Activated CD8-positive, alpha-beta memory T cell treated with anti-CD3 and anti-CD28 coated beads, Interleukin-2, amount 50 U/mL, for 1 hour (primary cell): ENCODE measurements at regions not wholly inside any gene's neighbourhood (a gene's known extent, or its start where the extent isn't known, plus 50 kb on each side); places are given as distances from the start of the nearest gene placed in this dataset.
"Not testable (repeated sequence)": the region's sequence is repeated elsewhere in the genome, so short reads cannot be mapped to it uniquely, and the experiment has no call there.

Experiments used
- DNase-seq: peaks from one replicate; pipeline ENCODE4 v3.0.0-alpha.2; 2020; ENCODE audit errors: extremely low read depth

DNA sequence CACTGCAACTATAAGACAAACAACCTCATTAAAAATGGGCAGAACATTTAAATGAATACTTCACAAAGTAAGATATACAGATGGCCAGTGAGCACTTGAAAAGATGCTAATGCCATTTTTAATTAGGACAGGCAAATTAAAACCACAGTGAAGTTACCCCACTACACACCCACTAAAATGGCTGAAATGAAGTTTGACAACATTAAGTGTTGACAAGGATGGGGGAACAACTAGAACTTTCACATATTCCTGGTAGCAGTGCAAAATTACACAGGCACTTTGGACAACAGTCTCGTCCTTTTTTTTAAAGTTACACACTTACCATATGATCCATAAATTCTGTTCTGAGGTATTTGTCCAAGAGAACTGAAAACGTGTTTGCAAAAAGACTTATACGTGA, 278.9 kb upstream of the DIO3 start:
- no peak for DNase-seq

DNA sequence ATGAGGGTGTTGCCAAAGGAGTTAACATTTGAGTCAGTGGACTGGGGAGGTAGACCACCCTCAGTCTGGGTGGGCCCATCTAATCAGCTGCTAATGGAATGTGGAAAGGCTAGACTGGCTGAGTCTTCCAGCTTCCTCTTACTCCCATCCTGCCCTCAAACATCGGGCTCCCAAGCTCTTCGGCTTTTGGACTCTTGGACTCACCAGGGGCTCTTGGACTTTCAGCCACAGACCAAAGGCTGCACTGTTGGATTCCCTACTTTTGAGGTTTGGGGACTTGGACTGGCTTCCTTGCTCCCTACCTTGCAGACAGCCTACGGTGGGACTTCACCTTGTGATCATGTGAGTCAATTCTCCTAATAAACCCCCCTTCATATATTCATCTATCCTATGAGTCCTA, 276.6 kb upstream of the DIO3 start:
- DNase-seq, result no peak

DNA sequence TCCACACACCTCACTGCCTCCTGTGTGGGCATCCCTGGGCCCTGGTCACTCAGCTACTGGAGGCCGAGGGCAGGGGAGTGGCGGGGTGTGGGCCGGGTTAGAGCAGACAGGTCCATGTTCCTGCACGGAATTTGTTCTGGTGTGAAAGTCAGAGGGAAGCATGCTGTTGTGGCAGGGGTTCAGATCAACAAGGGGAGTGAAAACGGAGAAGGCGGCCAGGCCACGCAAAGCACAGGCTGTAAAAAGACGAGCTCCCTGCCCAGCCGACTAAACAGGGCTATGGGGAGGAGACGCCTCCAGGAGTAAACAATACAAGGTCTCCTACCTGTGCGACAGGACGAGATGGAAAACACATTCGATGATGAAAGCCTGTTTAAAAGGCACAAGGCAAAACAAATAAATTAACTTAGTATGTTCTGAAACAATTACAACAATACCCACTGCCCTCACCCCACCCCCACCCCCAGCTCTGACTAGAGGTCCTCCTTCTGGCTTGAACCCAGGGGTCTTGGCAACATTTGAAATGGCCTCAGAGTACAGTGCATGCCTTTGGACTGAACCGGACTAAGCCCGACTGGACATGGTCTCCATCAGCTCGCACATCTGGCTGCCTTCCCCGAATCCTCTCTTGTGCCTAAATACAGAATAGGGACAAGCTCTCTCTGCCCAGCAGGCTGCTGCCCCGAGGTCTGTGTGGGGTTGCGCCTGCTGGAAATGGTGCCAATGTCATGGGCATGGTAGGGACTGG, 274.9 kb upstream of the DIO3 start:
- DNase-seq, result no peak

DNA sequence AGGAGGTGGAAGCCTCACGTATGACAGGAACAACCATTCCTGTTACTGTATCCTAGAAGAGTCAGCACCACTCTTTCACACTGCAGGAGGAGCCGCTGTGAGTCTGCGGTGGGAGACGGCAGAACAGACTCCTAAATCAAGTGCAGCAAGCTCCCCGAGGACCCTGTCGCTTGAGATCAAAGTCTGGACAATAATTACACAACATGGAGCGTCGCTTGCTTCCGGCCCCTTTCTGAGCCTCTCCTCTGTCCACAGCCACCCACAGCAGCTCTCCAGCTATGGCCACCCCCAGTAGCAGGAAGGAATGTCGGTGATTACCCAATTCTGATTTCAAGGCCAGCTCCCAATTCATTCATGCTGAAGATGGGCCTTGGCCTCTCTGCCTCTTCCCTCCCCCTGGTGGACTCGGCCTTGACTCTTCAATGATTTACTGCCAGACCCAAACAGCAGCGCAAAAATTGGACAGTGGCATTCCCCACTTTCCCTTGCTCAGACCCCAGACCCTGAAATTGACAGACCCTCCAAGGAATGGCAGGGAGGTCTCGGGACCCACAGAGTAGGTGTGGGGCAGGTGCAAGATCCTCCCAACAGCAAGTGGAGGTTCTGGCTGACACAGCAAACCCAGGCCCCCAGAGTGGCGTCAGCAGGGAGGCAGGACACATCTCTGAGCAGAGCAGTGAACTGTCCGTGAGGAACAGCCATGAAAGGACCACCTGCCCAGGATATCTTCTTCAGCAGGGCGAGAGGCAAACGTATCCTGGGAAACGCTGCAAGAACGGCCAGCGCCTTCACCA, 272.7 kb upstream of the DIO3 start:
- DNase-seq, result no peak

DNA sequence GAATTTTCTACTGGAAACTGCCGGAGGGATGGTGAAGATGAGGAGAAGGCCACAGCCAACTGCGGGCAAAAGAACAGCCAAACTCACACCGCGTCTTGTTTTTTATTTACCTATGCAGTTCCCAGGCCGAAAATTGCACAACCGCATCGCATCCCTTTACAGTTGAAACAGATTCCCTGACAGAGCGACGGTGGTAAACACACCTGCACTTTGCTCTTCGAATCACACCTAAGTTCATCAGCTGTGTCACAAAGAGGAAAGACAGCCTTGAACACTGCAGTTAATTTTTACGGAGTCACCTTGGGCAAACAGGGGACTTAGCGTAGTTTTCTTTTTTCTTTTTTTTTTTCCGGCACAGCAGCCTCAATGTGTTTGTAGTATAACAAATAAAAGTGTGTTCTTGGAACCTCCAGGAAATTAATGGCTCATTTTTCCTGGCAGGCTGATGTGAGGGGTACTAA, 272.0 kb upstream of the DIO3 start:
- no peak for DNase-seq

DNA sequence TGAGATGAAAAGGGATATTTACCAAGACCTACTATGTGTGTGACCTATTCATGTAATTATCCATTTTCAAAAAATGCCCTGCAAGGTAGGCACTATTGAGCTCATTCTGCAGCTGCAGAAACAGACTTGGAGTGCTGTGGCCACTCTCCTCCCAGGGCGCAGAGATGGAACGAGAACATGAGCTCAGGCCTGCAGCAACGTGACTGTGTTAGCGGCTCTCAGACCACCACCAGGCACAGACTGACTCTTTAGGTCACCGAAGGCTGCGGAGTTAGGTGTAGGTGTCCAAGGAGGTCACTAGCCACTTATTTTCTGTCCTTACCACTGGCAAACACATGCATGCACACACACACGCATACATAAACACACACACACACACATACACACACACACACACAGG, 271.4 kb upstream of the DIO3 start:
- DNase-seq, result no peak

DNA sequence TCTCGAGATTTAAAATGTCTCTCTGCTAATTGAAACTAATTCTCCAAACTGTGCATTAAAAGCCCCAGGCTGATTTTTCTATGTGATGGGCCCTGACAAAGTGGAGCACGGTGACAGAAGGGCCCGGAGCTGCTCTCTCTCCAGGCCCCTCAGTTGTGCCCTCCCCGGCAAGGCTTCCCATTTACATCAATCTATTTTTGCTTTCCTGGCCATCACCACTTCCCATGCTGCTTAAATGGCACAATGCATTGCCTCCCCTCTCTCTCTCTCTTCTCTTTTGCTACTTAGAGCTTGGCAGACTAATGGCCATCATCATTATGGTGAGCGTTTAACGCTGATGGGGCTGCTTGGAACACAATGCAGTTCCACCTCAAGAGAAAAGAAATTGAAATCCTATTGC, 270.7 kb upstream of the DIO3 start:
- DNase-seq, result no peak

DNA sequence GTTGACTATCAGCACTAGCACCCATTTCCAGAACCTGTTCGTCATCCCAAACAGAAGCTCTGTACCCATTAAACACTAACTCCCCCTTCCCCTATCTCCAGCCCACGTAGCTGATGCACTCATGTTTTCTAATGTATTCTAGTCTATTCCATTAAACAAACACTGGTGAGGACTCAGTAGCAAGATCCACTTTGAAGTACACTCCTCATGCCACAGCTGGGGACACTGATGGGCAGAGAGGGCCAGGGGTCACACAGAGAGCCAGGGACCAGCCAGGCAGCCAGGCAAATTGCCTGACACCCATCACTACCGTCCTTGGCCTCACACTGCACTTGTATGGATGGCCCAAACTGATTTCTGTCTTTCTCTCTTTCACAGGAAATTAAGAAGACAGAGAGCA, 269.9 kb upstream of the DIO3 start:
- DNase-seq, result no peak

DNA sequence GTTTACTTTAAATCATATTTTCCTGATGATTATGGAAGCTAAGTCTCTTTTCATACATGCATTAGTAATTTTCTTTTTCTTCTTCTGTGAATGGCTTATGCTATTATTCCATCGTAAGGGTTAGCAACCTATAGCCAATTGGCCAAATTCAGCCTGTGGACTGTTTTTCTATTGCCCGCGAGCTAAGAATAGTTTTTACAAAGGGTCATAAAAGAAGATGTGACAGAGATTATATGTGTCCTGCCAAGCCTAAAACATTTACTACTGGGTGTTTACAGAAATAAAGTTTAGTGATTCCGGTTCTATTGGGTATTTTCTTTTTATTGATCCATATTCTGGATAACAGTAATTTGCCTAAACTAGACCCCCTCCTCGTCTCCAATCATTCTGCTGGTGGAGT, 268.8 kb upstream of the DIO3 start:
- no peak for DNase-seq

DNA sequence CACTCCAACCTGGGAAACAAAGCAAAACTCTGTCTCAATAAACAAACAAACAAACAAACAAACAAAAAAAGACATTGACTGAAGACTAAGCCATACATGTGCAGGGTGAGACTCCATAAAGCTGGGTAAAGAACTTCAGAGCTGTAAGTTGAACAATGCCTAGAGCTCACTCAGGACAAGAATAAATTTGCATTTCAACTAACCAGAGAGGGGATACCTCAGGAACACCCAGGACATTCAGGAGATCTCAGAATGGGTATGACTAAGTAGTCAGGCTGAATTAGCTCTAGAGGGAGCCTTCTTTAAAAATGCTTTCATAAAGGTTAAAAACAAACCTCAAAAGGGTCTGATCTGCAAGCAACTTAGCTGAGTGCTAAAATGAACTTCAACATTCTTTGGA, 267.7 kb upstream of the DIO3 start:
- DNase-seq, result no peak

DNA sequence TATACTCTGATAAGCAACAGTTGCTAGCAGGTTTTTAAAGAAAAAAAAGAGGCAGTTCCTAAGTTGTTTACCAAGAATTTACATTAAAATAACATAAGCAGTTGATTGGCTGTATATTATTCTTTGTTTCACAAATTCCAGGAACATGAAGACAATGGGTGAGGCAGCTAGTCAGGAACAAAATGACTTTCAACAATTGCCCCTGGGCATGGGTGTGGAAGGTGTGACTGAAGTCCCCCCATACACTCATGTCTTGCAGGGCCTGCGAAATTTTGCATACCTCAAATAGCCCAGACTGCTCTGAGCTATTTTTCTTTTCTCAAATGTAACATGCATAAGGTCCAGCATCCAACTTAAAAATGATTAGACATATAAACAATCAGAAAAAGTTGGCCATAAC, 267.2 kb upstream of the DIO3 start:
- DNase-seq, result no peak

DNA sequence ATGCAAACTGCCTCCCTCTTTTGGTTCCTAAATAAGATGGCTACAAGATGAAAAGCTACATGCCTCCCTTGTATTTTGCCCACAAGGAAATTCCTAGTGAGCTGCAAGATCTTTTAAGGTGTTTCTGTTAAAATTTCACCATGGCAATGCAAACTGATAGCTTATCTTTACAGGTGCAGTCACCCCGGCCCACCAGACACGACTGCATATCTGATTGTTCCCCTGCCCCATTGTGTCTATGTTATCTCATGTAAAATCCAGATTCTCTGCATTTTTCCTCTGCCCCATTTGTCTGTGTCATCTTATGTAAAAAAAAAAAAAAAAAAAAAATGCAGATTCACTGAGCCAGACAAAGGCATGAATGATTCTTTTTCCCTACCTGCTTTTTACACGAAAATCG, 261.5 kb upstream of the DIO3 start:
- not testable (repeated sequence) for DNase-seq

DNA sequence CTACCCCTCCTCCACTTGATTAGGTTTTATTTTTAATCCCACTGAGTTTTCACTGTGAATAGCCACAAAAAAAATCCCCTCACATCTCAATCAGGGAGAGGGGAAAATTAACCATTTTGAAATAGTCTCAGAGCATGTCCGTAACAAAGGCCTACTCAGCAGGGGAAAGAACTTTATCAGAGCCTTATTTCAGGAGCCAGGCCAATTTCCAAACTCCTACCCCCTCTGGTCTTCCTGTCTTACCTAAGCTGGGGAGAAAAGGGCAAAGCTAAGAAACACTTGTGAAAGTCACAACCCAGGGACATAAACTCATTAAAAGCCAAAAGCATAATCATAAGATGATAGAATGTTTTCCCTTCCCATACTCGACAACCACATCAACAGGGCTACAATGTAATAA, 260.3 kb upstream of the DIO3 start:
- DNase-seq, result no peak

DNA sequence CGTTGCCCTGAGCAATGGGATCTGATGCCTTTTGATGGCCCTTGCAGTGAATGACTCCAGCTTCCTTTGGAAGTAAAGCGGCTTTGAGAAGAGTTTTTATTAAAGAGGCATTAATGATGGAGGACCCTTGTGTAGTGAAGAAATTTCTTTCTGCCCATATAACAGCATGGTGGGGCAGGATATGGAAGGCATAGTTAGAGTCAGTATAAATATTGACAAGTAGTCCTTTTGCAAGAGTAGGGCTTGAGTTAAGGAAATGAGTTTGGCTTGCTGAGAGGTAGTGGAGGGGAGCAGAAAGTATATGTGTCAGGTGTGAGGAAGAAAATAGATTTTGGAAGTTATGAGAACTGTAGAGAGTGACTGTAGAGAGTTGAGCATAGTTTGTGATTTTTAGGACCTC, 254.1 kb upstream of the DIO3 start:
- DNase-seq, result not testable (repeated sequence)

DNA sequence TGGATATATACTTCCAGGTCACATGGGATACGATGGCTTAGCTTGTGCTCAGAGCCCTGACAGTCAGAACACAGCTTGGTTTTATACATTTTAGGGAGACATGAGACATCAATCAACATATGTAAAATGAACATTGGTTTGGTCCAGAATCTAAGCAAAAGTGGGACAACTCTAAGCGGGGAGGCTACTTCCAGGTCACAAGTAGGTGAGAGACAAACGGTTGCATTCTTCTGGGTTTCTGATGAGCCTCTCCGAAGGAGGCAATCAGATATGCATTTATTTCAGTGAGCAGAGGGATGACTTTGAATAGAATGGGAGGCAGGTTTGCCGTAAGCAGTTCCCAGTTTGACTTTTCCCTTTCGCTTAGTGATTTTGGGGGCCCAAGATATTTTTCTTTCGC, 250.1 kb upstream of the DIO3 start:
- not testable (repeated sequence) for DNase-seq

DNA sequence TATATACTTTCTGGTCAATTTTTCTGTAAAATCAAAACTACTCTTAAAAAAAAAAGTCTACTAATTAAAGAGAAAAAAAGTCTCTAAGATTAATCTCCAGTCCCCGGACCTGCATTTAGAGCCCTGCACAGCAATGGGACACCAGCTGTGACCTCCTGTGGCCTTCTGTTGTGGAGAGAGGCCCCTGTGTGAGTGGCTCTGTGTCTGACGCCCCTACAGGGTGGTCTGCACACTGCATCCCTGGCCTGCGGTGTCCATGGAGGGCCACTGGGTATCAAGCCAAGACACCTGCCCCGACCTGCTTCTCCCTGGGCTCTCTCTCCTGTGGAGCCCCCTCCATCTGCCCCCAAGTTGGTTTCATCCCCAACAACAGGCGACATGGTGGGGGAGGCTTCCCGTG, 248.0 kb upstream of the DIO3 start:
- no peak for DNase-seq

DNA sequence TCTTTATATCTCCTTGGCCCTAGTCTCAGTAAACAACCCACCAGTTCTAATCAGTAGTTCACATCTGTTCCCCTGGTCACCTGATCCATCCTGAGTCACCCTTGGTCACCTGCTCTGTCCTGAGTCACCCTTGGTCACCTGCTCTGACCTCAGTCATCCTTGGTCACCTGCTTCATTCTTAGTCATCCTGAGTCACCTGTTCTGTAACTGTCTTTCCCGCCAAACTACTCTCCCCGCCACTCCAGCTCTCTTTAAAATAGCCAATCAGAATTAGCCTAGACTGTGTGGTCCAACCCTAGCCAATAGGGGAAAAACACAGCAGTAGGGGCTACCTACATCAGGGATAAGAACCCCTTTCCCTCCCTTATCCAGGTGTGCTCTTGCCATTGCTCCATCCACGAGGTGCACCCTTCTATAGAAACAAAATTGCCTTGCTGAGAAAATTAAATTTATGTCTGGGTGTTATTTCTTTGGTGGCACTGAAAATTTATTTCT, 245.4 kb upstream of the DIO3 start:
- no peak for DNase-seq

DNA sequence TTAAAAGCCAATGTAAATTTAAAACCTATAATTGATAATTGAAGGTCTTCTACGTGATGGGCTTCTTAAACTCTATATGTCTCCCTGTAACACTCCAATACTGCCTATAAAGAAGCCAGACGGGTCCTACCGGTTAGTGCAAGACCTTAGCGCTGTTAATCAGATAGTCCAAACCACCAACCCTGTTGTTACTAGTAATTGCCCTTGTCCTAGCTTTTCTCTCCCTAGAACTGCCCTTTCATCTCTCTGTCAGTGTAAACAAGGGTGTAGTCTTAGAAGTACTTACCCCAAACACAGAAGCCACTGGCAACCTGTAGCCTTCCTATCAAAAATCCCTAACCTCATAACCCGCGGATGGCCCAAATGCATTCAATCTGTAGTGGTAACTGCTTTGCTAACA, 243.0 kb upstream of the DIO3 start:
- DNase-seq, result no peak

DNA sequence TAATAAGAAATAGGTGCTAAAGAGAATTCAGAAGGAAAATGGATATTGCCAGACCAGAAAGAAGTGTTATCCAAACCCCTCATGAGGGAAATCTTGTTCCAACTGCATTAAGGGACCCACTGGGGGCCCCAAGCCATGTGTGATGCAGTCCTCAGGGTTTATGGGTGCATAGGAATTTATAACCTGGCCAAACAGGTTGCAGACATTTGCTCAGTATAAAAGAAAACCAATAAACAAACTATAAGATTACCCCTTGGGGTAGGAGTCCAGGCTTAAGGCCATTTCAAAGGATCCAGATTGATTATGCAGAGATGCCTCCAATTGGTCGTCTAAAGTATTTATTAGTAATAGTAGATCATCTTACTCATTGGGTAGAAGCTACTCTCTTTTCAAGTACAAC, 240.9 kb upstream of the DIO3 start:
- no peak for DNase-seq

DNA sequence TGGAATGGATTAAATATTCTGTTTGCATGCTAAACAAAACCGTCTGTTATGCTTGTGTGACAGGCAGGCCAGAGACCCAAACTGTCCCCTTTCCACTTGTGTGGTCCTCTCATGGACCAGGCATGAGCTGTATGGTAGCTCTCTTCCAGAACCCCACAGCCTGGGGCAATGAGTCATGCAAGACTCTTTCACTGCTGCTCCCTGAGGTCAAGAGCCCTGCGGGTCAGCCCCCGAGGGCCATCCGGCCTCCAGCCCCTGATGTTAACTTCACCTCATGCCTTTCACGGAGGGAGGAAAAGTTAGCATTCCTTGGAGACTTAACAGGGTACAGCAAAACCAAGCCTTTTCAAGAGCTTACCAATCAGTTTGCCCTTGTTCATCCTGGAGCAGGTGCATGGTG, 239.1 kb upstream of the DIO3 start:
- DNase-seq, result no peak

DNA sequence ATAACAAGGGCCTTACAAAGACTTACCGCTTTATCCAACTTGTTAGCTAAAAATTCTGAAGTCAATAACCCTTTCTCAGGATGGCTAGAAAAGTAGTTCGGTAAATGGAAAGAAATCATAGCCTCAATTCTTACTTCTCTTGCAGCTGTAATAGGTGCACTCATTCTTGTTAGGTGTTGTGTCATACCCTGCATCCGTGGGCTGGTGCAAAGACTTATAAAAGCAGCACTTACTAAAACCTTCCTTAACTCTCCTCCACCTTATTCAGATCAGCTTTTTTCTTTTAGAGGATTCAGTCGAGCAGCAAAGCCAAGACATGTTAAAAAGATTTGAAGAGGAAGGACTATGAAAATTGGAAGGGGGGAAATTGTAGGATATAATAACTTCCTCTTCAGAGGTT, 238.2 kb upstream of the DIO3 start:
- no peak for DNase-seq

DNA sequence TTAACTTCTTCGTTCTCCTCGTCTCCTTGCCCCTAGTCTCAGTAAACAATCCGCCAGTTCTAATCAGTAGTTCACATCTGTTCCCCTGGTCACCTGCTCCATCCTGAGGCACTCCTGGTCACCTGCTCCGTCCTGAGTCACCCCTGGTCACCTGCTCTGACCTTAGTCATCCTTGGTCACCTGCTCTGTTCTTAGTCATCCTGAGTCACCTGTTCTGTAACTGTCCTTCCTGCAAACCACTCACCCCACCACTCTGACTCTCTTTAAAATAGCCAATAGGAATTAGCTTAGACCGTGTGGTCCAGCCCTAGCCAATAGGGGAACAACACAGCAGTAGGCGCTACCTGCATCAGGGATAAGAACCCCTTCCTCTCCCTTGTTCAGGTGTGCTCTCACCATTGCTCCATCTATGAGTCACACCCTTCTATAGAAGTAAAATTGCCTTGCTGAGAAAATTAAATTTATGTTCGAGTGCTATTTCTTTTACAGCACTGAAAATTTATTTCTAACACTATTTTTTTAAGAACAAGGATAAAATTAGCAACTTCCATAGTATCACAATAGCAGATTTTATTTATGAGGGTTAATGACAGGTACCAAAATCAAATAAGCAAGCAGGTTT, 237.6 kb upstream of the DIO3 start:
- DNase-seq, result not testable (repeated sequence)

DNA sequence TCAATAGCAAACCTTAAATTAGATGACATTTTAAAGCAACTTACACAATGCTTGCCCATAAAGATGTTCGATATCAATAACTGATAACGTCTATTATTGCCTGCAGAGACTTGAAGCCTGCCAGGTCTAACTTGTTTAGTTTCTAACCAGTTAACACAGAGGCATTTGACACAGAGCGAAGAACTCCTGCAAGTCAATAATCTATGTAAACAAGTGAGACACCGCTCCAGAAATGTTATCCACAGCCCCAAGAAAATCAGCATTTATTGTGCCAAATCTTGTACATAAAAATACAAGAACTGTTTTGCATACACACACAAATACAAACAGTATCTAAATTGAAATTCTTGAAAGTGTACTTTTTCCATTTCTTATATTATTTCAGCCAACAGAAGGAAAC, 236.0 kb upstream of the DIO3 start:
- no peak for DNase-seq
